ENCODE measurements at regions not wholly inside any gene's neighbourhood (a gene's known extent, or its start where the extent isn't known, plus 50 kb on each side); places are given as distances from the start of the nearest gene placed in this dataset.
A peak's percentile ranks its signal among the peaks of the same experiment; 100 is the strongest.

DNA sequence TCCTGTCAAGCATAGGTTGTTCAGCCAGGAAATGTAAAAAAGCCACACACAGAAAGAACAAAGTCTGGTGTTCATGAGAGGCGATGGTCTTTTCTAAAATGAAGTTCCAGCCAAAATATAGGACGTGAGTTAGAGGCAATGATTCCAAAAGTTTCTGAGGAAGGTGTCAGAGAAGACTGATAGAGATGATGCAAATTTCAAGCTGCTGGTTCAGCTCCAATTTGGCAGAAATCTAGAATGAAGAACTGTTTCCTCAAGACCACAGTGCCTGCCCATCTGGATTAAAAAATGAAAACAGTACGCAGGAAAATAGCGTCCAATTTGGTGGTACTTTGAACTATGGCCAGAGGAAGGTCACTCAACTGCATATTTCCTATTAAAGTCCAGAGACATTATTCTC is 672.9 kb downstream of the SQOR start (continued):
- TF ChIP-seq ERG (CRISPR knock-in tag; IDR thresholded peaks at IDR 0.05), result no peak
- no peak for TF ChIP-seq ZNF423 (CRISPR knock-in tag; IDR thresholded peaks at IDR 0.05)

- ChIA-PET POLR2A (no interaction called here), CTCF (interaction anchor here (0.6 to 3.8 kb wide), 16 partner anchors 12 to 897 kb away, joined by 3 to 26 read pairs (median 4); no protein-coding TSS in a partner anchor)
- DNase-seq (ENCODE audit: low spot score) (peak; percentile 17), ATAC-seq (peak; percentile 71)
- peaks cover 11% of the 10 kb centered on the region for H3K4me1 Mint-ChIP-seq
- H3K4me3 Mint-ChIP-seq, result no peak overlapping the region
- H3K36me3 Mint-ChIP-seq, result no peaks in the 10 kb centered on the region
- no peak for TF ChIP-seq ETV6 (CRISPR knock-in tag; IDR thresholded peaks at IDR 0.05)
- TF ChIP-seq, protein P1, sequence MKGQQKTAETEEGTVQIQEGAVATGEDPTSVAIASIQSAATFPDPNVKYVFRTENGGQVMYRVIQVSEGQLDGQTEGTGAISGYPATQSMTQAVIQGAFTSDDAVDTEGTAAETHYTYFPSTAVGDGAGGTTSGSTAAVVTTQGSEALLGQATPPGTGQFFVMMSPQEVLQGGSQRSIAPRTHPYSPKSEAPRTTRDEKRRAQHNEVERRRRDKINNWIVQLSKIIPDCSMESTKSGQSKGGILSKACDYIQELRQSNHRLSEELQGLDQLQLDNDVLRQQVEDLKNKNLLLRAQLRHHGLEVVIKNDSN (CRISPR knock-in tag; IDR thresholded peaks at IDR 0.05), result no peak
- TF ChIP-seq, protein P2, sequence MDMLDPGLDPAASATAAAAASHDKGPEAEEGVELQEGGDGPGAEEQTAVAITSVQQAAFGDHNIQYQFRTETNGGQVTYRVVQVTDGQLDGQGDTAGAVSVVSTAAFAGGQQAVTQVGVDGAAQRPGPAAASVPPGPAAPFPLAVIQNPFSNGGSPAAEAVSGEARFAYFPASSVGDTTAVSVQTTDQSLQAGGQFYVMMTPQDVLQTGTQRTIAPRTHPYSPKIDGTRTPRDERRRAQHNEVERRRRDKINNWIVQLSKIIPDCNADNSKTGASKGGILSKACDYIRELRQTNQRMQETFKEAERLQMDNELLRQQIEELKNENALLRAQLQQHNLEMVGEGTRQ (CRISPR knock-in tag; IDR thresholded peaks at IDR 0.05), result no peak
- no peak for TF ChIP-seq KAT7 (CRISPR knock-in tag; IDR thresholded peaks at IDR 0.05; ENCODE audit: borderline replicate concordance)
- TF ChIP-seq, protein P3, sequence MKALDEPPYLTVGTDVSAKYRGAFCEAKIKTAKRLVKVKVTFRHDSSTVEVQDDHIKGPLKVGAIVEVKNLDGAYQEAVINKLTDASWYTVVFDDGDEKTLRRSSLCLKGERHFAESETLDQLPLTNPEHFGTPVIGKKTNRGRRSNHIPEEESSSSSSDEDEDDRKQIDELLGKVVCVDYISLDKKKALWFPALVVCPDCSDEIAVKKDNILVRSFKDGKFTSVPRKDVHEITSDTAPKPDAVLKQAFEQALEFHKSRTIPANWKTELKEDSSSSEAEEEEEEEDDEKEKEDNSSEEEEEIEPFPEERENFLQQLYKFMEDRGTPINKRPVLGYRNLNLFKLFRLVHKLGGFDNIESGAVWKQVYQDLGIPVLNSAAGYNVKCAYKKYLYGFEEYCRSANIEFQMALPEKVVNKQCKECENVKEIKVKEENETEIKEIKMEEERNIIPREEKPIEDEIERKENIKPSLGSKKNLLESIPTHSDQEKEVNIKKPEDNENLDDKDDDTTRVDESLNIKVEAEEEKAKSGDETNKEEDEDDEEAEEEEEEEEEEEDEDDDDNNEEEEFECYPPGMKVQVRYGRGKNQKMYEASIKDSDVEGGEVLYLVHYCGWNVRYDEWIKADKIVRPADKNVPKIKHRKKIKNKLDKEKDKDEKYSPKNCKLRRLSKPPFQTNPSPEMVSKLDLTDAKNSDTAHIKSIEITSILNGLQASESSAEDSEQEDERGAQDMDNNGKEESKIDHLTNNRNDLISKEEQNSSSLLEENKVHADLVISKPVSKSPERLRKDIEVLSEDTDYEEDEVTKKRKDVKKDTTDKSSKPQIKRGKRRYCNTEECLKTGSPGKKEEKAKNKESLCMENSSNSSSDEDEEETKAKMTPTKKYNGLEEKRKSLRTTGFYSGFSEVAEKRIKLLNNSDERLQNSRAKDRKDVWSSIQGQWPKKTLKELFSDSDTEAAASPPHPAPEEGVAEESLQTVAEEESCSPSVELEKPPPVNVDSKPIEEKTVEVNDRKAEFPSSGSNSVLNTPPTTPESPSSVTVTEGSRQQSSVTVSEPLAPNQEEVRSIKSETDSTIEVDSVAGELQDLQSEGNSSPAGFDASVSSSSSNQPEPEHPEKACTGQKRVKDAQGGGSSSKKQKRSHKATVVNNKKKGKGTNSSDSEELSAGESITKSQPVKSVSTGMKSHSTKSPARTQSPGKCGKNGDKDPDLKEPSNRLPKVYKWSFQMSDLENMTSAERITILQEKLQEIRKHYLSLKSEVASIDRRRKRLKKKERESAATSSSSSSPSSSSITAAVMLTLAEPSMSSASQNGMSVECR (CRISPR knock-in tag; IDR thresholded peaks at IDR 0.05; ENCODE audit: borderline replicate concordance), result no peak
- TF ChIP-seq CREM (CRISPR knock-in tag; IDR thresholded peaks at IDR 0.05), result no peak
- TF ChIP-seq SP1 (CRISPR knock-in tag; conservative IDR thresholded peaks at IDR 0.05), result no peak
- no peak for TF ChIP-seq HMGA2 (CRISPR knock-in tag; IDR thresholded peaks at IDR 0.05)
- H3K27me3 Mint-ChIP-seq (ENCODE audit: low read depth), result no peaks in the 10 kb centered on the region
- H3K27ac Mint-ChIP-seq, result no peak overlapping the region
- no peaks in the 10 kb centered on the region for H3K9me3 Mint-ChIP-seq
These were observed 675.1 kb downstream of the SQOR start for GRCh38 chr15:46309914-46310313.

- no peaks in the 10 kb centered on the region for H3K27me3 Mint-ChIP-seq (ENCODE audit: low read depth)
- H3K27ac Mint-ChIP-seq, result no peak overlapping the region
- no peaks in the 10 kb centered on the region for H3K9me3 Mint-ChIP-seq
- TF ChIP-seq ELF4 (CRISPR knock-in tag; IDR thresholded peaks at IDR 0.05; ENCODE audit: low read depth) (no peak), ZNF671 (CRISPR knock-in tag; IDR thresholded peaks at IDR 0.05) (no peak)
- TF ChIP-seq, protein P4, sequence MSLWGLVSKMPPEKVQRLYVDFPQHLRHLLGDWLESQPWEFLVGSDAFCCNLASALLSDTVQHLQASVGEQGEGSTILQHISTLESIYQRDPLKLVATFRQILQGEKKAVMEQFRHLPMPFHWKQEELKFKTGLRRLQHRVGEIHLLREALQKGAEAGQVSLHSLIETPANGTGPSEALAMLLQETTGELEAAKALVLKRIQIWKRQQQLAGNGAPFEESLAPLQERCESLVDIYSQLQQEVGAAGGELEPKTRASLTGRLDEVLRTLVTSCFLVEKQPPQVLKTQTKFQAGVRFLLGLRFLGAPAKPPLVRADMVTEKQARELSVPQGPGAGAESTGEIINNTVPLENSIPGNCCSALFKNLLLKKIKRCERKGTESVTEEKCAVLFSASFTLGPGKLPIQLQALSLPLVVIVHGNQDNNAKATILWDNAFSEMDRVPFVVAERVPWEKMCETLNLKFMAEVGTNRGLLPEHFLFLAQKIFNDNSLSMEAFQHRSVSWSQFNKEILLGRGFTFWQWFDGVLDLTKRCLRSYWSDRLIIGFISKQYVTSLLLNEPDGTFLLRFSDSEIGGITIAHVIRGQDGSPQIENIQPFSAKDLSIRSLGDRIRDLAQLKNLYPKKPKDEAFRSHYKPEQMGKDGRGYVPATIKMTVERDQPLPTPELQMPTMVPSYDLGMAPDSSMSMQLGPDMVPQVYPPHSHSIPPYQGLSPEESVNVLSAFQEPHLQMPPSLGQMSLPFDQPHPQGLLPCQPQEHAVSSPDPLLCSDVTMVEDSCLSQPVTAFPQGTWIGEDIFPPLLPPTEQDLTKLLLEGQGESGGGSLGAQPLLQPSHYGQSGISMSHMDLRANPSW (CRISPR knock-in tag; conservative IDR thresholded peaks at IDR 0.05; ENCODE audit: low read depth), result no peak
- TF ChIP-seq, protein P5, sequence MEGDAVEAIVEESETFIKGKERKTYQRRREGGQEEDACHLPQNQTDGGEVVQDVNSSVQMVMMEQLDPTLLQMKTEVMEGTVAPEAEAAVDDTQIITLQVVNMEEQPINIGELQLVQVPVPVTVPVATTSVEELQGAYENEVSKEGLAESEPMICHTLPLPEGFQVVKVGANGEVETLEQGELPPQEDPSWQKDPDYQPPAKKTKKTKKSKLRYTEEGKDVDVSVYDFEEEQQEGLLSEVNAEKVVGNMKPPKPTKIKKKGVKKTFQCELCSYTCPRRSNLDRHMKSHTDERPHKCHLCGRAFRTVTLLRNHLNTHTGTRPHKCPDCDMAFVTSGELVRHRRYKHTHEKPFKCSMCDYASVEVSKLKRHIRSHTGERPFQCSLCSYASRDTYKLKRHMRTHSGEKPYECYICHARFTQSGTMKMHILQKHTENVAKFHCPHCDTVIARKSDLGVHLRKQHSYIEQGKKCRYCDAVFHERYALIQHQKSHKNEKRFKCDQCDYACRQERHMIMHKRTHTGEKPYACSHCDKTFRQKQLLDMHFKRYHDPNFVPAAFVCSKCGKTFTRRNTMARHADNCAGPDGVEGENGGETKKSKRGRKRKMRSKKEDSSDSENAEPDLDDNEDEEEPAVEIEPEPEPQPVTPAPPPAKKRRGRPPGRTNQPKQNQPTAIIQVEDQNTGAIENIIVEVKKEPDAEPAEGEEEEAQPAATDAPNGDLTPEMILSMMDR (IDR thresholded peaks at IDR 0.05), result peak; percentile 75
- H3K4me3 Mint-ChIP-seq, result no peak overlapping the region
- CTCF ChIA-PET, result interaction anchor here (0.5 to 3.8 kb wide), 21 partner anchors 9 to 1773 kb away, joined by 3 to 30 read pairs (median 4); no protein-coding TSS in a partner anchor
- peak; percentile 94 for ATAC-seq
- H3K4me1 Mint-ChIP-seq, result peaks cover 11% of the 10 kb centered on the region
- no peaks in the 10 kb centered on the region for H3K36me3 Mint-ChIP-seq
- DNase-seq (ENCODE audit: low spot score), result peak; percentile 88
- POLR2A ChIA-PET, result no interaction called here
These were observed 677.4 kb downstream of the SQOR start for GRCh38 chr15:46312133-46312740.

All from WTC11 (cell line).